IMR-90 (cell line): ENCODE measurements at regions not wholly inside any gene's neighbourhood (a gene's known extent, or its start where the extent isn't known, plus 50 kb on each side); places are given as distances from the start of the nearest gene placed in this dataset.
A peak's percentile ranks its signal among the peaks of the same experiment; 100 is the strongest.

Experiments
- ATAC-seq: fragments of 200-7000 bp; cut with Tn5 transposase; 2 replicates; pipeline ENCODE4 v1.9.1; 2020; ENCODE audit warnings: low read depth, mild to moderate bottlenecking, moderate library complexity
- BruUV-seq: library from RNA; stranded (reverse); fragments of 400-500 nt; replicated peaks from 2 replicates; lab custom pipeline; 2021; lab: Mats Ljungman, UMichigan
- CTCF ChIA-PET: fragments of 300-600 bp; formaldehyde crosslinking; extraction: SDS; loops from one replicate; lab custom pipeline; 2021; ENCODE audit warnings: antibody characterized with exemption; lab: Yijun Ruan, JAX
- POLR2A ChIA-PET: fragments of 300-600 bp; sonication (Branson Sonifier 250); formaldehyde crosslinking; loops from one replicate; lab custom pipeline; 2022; ENCODE audit warnings: antibody characterized with exemption; ENCODE audit not compliant: unreplicated experiment; lab: Charles Lee
- DNase-seq: peaks from one replicate; pipeline ENCODE4 v3.0.0; 2013
- H2AFZ ChIP-seq: replicated peaks from 2 replicates; pipeline ENCODE3; 2013; ENCODE audit warnings: low read length, mild to moderate bottlenecking; ENCODE audit not compliant: poor library complexity
- H2AK5ac ChIP-seq: 2 replicates; pipeline ENCODE4 v1.6.1; 2013; ENCODE audit warnings: low read depth, low read length, inconsistent platforms
- H2AK9ac ChIP-seq: replicated peaks from 2 replicates; pipeline ENCODE3; 2013; ENCODE audit warnings: mild to moderate bottlenecking, low read depth, low read length, moderate library complexity; ENCODE audit not compliant: poor library complexity
- H2BK120ac ChIP-seq: 2 replicates; pipeline ENCODE4 v1.6.1; 2013; ENCODE audit warnings: low read depth, low read length, inconsistent platforms
- H2BK15ac ChIP-seq: 3 replicates; pipeline ENCODE4 v1.6.1; 2013; ENCODE audit warnings: low read depth, low read length, inconsistent platforms
- H2BK20ac ChIP-seq: 2 replicates; pipeline ENCODE4 v1.6.1; 2013; ENCODE audit warnings: low read depth, mild to moderate bottlenecking, inconsistent platforms, low read length, moderate library complexity
- H2BK5ac ChIP-seq: 2 replicates; pipeline ENCODE4 v1.6.1; 2013; ENCODE audit warnings: mild to moderate bottlenecking, low read depth, low read length, inconsistent platforms; ENCODE audit not compliant: poor library complexity, severe bottlenecking
- H3K14ac ChIP-seq: replicated peaks from 2 replicates; pipeline ENCODE4 v1.6.1; 2013; ENCODE audit warnings: low read depth, low read length, inconsistent platforms
- H3K18ac ChIP-seq: 2 replicates; pipeline ENCODE4 v1.6.1; 2013; ENCODE audit warnings: low read depth, low read length, control low read depth
- H3K23ac ChIP-seq: 2 replicates; pipeline ENCODE4 v1.6.1; 2013; ENCODE audit warnings: low read depth, low read length, inconsistent platforms
- H3K27ac ChIP-seq: 2 replicates; pipeline ENCODE4 v1.5.1; 2013; ENCODE audit warnings: mild to moderate bottlenecking, control low read depth, low read length; ENCODE audit not compliant: insufficient read depth
- H3K27me3 ChIP-seq: 2 replicates; pipeline ENCODE4 v1.6.1; 2013; ENCODE audit warnings: low read length; ENCODE audit not compliant: control insufficient read depth, insufficient read depth
- H3K36me3 ChIP-seq: 2 replicates; pipeline ENCODE4 v1.6.1; 2013; ENCODE audit warnings: low read length, mixed read lengths; ENCODE audit not compliant: control insufficient read depth, insufficient read depth
- H3K4ac ChIP-seq: 2 replicates; pipeline ENCODE4 v1.6.1; 2013; ENCODE audit warnings: low read depth, low read length, inconsistent platforms
- H3K4me1 ChIP-seq: 2 replicates; pipeline ENCODE4 v1.6.1; 2013; ENCODE audit warnings: low read length, mixed read lengths; ENCODE audit not compliant: control insufficient read depth, insufficient read depth
- H3K4me2 ChIP-seq: 2 replicates; pipeline ENCODE4 v1.6.1; 2013; ENCODE audit warnings: low read depth, mild to moderate bottlenecking, control low read depth, low read length, moderate library complexity
- H3K4me3 ChIP-seq: 2 replicates; pipeline ENCODE4 v1.5.1; 2013; ENCODE audit warnings: low read depth, mild to moderate bottlenecking, control low read depth, low read length, moderate library complexity; ENCODE audit not compliant: insufficient read depth
- H3K56ac ChIP-seq: 2 replicates; pipeline ENCODE4 v1.6.1; 2013; ENCODE audit warnings: low read length, inconsistent platforms; ENCODE audit not compliant: insufficient read depth; ENCODE audit errors: extremely low read depth
- H3K79me1 ChIP-seq, 2 experiments: 2 replicates each; pipeline ENCODE4 v1.6.1; 2013; ENCODE audit warnings: low read length in 2 of 2, inconsistent platforms in 1 of 2, low read depth in 1 of 2
- H3K9ac ChIP-seq: 2 replicates; pipeline ENCODE4 v1.6.1; 2013; ENCODE audit warnings: low read depth, low read length, control low read depth
- H3K9me1 ChIP-seq: 2 replicates; pipeline ENCODE4 v1.6.1; 2013; ENCODE audit warnings: low read length, inconsistent platforms; ENCODE audit not compliant: insufficient read depth
- H3K9me3 ChIP-seq: 2 replicates; pipeline ENCODE4 v1.6.1; 2013; ENCODE audit warnings: low read length; ENCODE audit not compliant: control insufficient read depth, insufficient read depth
- H4K20me1 ChIP-seq: 2 replicates; pipeline ENCODE4 v1.6.1; 2013; ENCODE audit warnings: low read length, inconsistent platforms; ENCODE audit not compliant: insufficient read depth
- H4K5ac ChIP-seq: 2 replicates; pipeline ENCODE4 v1.6.1; 2013; ENCODE audit warnings: mild to moderate bottlenecking, low read depth, low read length, control low read depth
- H4K8ac ChIP-seq, 2 experiments: 2 replicates each; pipeline ENCODE4 v1.6.1; 2013; ENCODE audit warnings: low read depth in 2 of 2, low read length in 2 of 2, control low read depth in 1 of 2, inconsistent platforms in 1 of 2
- H4K91ac ChIP-seq: 2 replicates; pipeline ENCODE4 v1.6.1; 2013; ENCODE audit warnings: low read depth, low read length, inconsistent platforms; ENCODE audit not compliant: insufficient read depth
- MAFK ChIP-seq: IDR thresholded peaks from 2 replicates; pipeline ENCODE4 v1.6.1; 2012; ENCODE audit warnings: low read depth, low read length, improper control_type of control experiment
- MXI1 ChIP-seq: IDR thresholded peaks from 2 replicates; pipeline ENCODE4 v1.6.1; 2012; ENCODE audit warnings: low read depth, mild to moderate bottlenecking, low read length, moderate library complexity, borderline replicate concordance
- NFE2L2 ChIP-seq: fragments of 150-350 bp; IDR thresholded peaks from 2 replicates; pipeline ENCODE4 v1.6.1; 2016; ENCODE audit warnings: low read depth, mild to moderate bottlenecking, low read length
- POLR2A ChIP-seq: IDR thresholded peaks from 2 replicates; pipeline ENCODE4 v1.6.1; 2012; ENCODE audit warnings: mild to moderate bottlenecking, low read depth, low read length
- RAD21 ChIP-seq: IDR thresholded peaks from 2 replicates; pipeline ENCODE4 v1.6.1; 2012; ENCODE audit warnings: low read length, improper control_type of control experiment
- RCOR1 ChIP-seq: IDR thresholded peaks from 2 replicates; pipeline ENCODE4 v1.6.1; 2012; ENCODE audit warnings: mild to moderate bottlenecking, low read length, improper control_type of control experiment; ENCODE audit not compliant: insufficient replicate concordance
- USF2 ChIP-seq: fragments of 150-350 bp; IDR thresholded peaks from 2 replicates; pipeline ENCODE4 v1.6.1; 2017; ENCODE audit warnings: mild to moderate bottlenecking, antibody characterized with exemption, low read length, low read depth
- WGBS, 2 experiments: methylation state at CpG; one replicate each; pipeline versions ENCODE4 v1.1.5 to v1.1.7; 2013; ENCODE audit warnings: missing lambda C conversion rate in 2 of 2; ENCODE audit not compliant: insufficient read length in 1 of 2; ENCODE audit errors: extremely low coverage in 2 of 2; 5-methylcytosine and 5-hydroxymethylcytosine counted together
- dilution Hi-C: fragments of 300-500 bp; cut with HindIII; formaldehyde crosslinking; loops from one replicate; pipeline ENCODE4 v1.14.3; 2018; ENCODE audit warnings: low sequenced_read_pairs; ENCODE audit not compliant: unreplicated experiment
- in situ Hi-C: fragments of 300-500 bp; cut with MboI; formaldehyde crosslinking; loops from 3 replicates; pipeline ENCODE4 v1.14.3; 2019; ENCODE audit warnings: low sequenced_read_pairs, inconsistent platforms, mixed read lengths
- intact Hi-C: fragments of 100-400 bp; cut with micrococcal nuclease; formaldehyde crosslinking; loops from 2 replicates; pipeline ENCODE4 v1.10.0; 2022

DNA sequence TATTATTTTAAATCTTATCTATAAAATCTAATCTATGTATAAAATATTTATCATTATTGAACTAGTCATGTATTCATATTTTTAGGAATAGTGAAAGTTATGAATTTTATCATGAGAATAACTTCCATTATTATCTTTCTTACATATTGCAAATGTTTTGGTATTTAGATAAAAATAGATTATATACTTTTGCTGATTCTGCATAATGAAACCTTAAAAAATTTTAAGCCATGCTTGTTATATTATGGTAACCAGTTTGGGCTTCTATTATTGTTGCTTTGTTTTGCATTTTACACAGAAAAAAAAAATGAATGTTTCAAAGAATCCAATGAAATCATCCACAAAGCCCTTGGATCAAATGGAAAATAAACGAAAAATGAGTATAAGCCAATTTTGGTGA lies 772.5 kb downstream of the NR2F1-AS1 start:
- CTCF ChIA-PET, result no interaction called here

More for the DNA sequence above, 772.5 kb downstream of the NR2F1-AS1 start:
- no peak overlapping the region for H2AFZ ChIP-seq
- H4K20me1 ChIP-seq, result no peaks in the 10 kb centered on the region
- no peaks in the 10 kb centered on the region for H3K36me3 ChIP-seq
- H4K91ac ChIP-seq, result no peak overlapping the region
- H4K5ac ChIP-seq, result no peak overlapping the region
- in situ Hi-C loops (no loop called here), dilution Hi-C loops (no loop called here), intact Hi-C loops (loop anchor here (2.0 kb wide), 1 partner anchor 760 kb away; no protein-coding TSS in a partner anchor)
- H2BK15ac ChIP-seq, result no peak overlapping the region
- TF ChIP-seq NFE2L2, result no peak
- TF ChIP-seq MAFK, result peak; percentile 73
- TF ChIP-seq MXI1, result no peak
- no peak for TF ChIP-seq RCOR1
- TF ChIP-seq USF2, result no peak
- TF ChIP-seq POLR2A, result no peak
- no peak for TF ChIP-seq RAD21
- ATAC-seq (no peak), DNase-seq (no peak)
- no peak overlapping the region for H3K4me2 ChIP-seq
- no peak overlapping the region for H3K56ac ChIP-seq
- H3K4me3 ChIP-seq, result no peak overlapping the region
- H4K8ac ChIP-seq, result no peak overlapping the region
- H3K79me1 ChIP-seq, result no peaks in the 10 kb centered on the region
- no peak overlapping the region for H3K27ac ChIP-seq
- H2BK120ac ChIP-seq, result no peak overlapping the region
- H3K9me1 ChIP-seq, result no peaks in the 10 kb centered on the region
- POLR2A ChIA-PET, result no interaction called here
- no peak overlapping the region for H2AK5ac ChIP-seq
- BruUV-seq, result no TSS peak
- WGBS, 2 experiments, result no CpG with 5 or more reads among the region's 1 CpG
- H2BK5ac ChIP-seq, result no peak overlapping the region
- H3K14ac ChIP-seq, result no peak overlapping the region
- no peaks in the 10 kb centered on the region for H3K4me1 ChIP-seq
- no peak overlapping the region for H3K4ac ChIP-seq
- H3K27me3 ChIP-seq, result no peaks in the 10 kb centered on the region
- no peak overlapping the region for H3K9ac ChIP-seq
- H3K18ac ChIP-seq, result no peak overlapping the region
- H3K9me3 ChIP-seq, result no peaks in the 10 kb centered on the region
- H2BK20ac ChIP-seq, result no peak overlapping the region
- no peak overlapping the region for H2AK9ac ChIP-seq
- H3K23ac ChIP-seq, result no peak overlapping the region
